GM12878 (cell line): ENCODE measurements at regions not wholly inside any gene's neighbourhood (a gene's known extent, or its start where the extent isn't known, plus 50 kb on each side); places are given as distances from the start of the nearest gene placed in this dataset.

ENCODE experiments used
- ATAC-seq: fragments of 200-7000 bp; cut with Tn5 transposase; 3 replicates; pipeline ENCODE4 v1.9.1; 2020; ENCODE audit warnings: mild to moderate bottlenecking, moderate library complexity
- BruUV-seq: library from RNA; stranded (reverse); fragments of 400-500 nt; replicated peaks from 2 replicates; lab custom pipeline; 2021; lab: Mats Ljungman, UMichigan
- CTCF ChIA-PET: fragments of 300-600 bp; sonication (Branson Sonifier 250); formaldehyde crosslinking; extraction: SDS; loops from one replicate; lab custom pipeline; 2021; ENCODE audit warnings: inconsistent platforms; lab: Yijun Ruan, JAX
- POLR2A ChIA-PET: fragments of 350-600 bp; formaldehyde crosslinking; extraction: SDS; loops from one replicate; lab custom pipeline; 2021; ENCODE audit warnings: inconsistent platforms; lab: Charles Lee
- RAD21 ChIA-PET: fragments of 300-600 bp; sonication (Branson Sonifier 250); formaldehyde crosslinking; loops from one replicate; lab custom pipeline; 2023; ENCODE audit warnings: antibody characterized with exemption; ENCODE audit not compliant: unreplicated experiment; lab: Charles Lee
- SMC1A ChIA-PET: fragments of 300-600 bp; sonication (Branson Sonifier 250); formaldehyde crosslinking; loops from one replicate; lab custom pipeline; 2023; ENCODE audit not compliant: unreplicated experiment, uncharacterized antibody; lab: Charles Lee
- DNase-seq: peaks from one replicate; pipeline ENCODE4 v3.0.0-alpha.2; 2011; ENCODE audit warnings: low read depth, low spot score
- FAIRE-seq: peaks from 3 replicates; lab custom pipeline; 2011; peaks lifted over from hg19 to GRCh38; lab: Jason Lieb, UNC
- H2AFZ ChIP-seq: 2 replicates; pipeline ENCODE4 v1.6.0; 2011; ENCODE audit warnings: low read depth, low read length, control low read depth; ENCODE audit not compliant: control insufficient read depth
- H3K27ac ChIP-seq: 2 replicates; pipeline ENCODE4 v1.5.1; 2011; ENCODE audit warnings: control low read depth; ENCODE audit not compliant: control insufficient read depth, insufficient read depth
- H3K27me3 ChIP-seq, 2 experiments: replicated peaks in 1 of 2; 2 replicates each; pipeline versions ENCODE4 v1.6.0 to v1.6.1; 2011; ENCODE audit warnings: low read length in 1 of 2; ENCODE audit not compliant: control insufficient read depth in 2 of 2, insufficient read depth in 2 of 2
- H3K36me3 ChIP-seq, 2 experiments: 2 replicates each; pipeline ENCODE4 v1.5.1; 2011; ENCODE audit warnings: low read length in 1 of 2; ENCODE audit not compliant: control insufficient read depth in 2 of 2, insufficient read depth in 2 of 2
- H3K4me1 ChIP-seq: 2 replicates; pipeline ENCODE4 v1.6.1; 2011; ENCODE audit warnings: mild to moderate bottlenecking, low read length, moderate library complexity, mixed read lengths; ENCODE audit not compliant: control insufficient read depth, insufficient read depth
- H3K4me2 ChIP-seq: 2 replicates; pipeline ENCODE4 v1.6.0; 2011; ENCODE audit warnings: control low read depth; ENCODE audit not compliant: control insufficient read depth, insufficient read depth
- H3K4me3 ChIP-seq: fragments of 200-600 bp; sonication (generic); 2 replicates; pipeline ENCODE4 v1.5.1; 2016
- H3K79me2 ChIP-seq: 2 replicates; pipeline ENCODE4 v1.6.0; 2011; ENCODE audit warnings: low read length; ENCODE audit not compliant: control insufficient read depth, insufficient read depth
- H3K9ac ChIP-seq: 2 replicates; pipeline ENCODE4 v1.8.0; 2011; ENCODE audit warnings: low read length, control low read depth, mixed read lengths; ENCODE audit not compliant: control insufficient read depth, insufficient read depth
- H3K9me3 ChIP-seq: replicated peaks from 3 replicates; pipeline ENCODE4 v1.5.1; 2011; ENCODE audit warnings: mild to moderate bottlenecking, low read length; ENCODE audit not compliant: control insufficient read depth, insufficient read depth
- H4K20me1 ChIP-seq: 2 replicates; pipeline ENCODE4 v1.6.0; 2011; ENCODE audit not compliant: control insufficient read depth, insufficient read depth
- BMI1 ChIP-seq: fragments of 450-650 bp; IDR thresholded peaks from 2 replicates; pipeline ENCODE4 v1.6.1; 2016; ENCODE audit warnings: mild to moderate bottlenecking, moderate library complexity, borderline replicate concordance
- FOS ChIP-seq: IDR thresholded peaks from 3 replicates; pipeline ENCODE4 v1.6.1; 2011; ENCODE audit warnings: borderline replicate concordance; ENCODE audit not compliant: insufficient read length; ENCODE audit errors: extremely low read depth
- FOXK2 ChIP-seq: fragments of 450-650 bp; IDR thresholded peaks from 2 replicates; pipeline ENCODE4 v1.6.1; 2017; ENCODE audit warnings: mild to moderate bottlenecking, moderate library complexity
- GABPA ChIP-seq: IDR thresholded peaks from 2 replicates; pipeline ENCODE4 v1.6.1; 2014; ENCODE audit warnings: antibody characterized with exemption, low read depth, mild to moderate bottlenecking, inconsistent platforms
- SPI1 ChIP-seq: IDR thresholded peaks from 2 replicates; pipeline ENCODE4 v1.6.1; 2011; ENCODE audit warnings: low read depth, mild to moderate bottlenecking, low read length, moderate library complexity, borderline replicate concordance; ENCODE audit not compliant: insufficient read depth
- STAT3 ChIP-seq: IDR thresholded peaks from 2 replicates; pipeline ENCODE4 v1.6.1; 2011; ENCODE audit warnings: low read depth, low read length, improper control_type of control experiment
- TARDBP ChIP-seq: IDR thresholded peaks from 2 replicates; pipeline ENCODE4 v1.6.1; 2016; ENCODE audit warnings: borderline replicate concordance
- WGBS: methylation state at CpG from one replicate; pipeline ENCODE4 v1.1.6; 2016; ENCODE audit warnings: low lambda C conversion rate; ENCODE audit not compliant: insufficient replicate concordance, insufficient coverage; ENCODE audit errors: missing lambda C conversion rate; 5-methylcytosine and 5-hydroxymethylcytosine counted together
- in situ Hi-C: fragments of 300-500 bp; cut with MboI; formaldehyde crosslinking; loops from 9 replicates; pipeline ENCODE4 v1.14.3; 2018; ENCODE audit warnings: mixed read lengths
- intact Hi-C: fragments of 100-400 bp; cut with micrococcal nuclease; formaldehyde crosslinking; loops from one replicate; pipeline ENCODE4 v1.14.2; 2022; ENCODE audit not compliant: unreplicated experiment
- TF ChIP-seq, protein P1 (sequence below): IDR thresholded peaks from 2 replicates; pipeline ENCODE4 v1.6.1; 2011; ENCODE audit warnings: borderline replicate concordance, low read depth, mild to moderate bottlenecking, moderate library complexity, mixed read lengths, low read length; ENCODE audit not compliant: insufficient read depth; ENCODE audit errors: extremely low read length
- TF ChIP-seq, protein P2 (sequence below): IDR thresholded peaks from 2 replicates; pipeline ENCODE4 v1.6.1; 2012; ENCODE audit warnings: improper control_type of control experiment, low read depth, low read length; ENCODE audit not compliant: insufficient replicate concordance
- TF ChIP-seq, protein P3 (sequence below): IDR thresholded peaks from 2 replicates; pipeline ENCODE4 v1.6.1; 2012; ENCODE audit warnings: mild to moderate bottlenecking, low read depth, low read length

DNA sequence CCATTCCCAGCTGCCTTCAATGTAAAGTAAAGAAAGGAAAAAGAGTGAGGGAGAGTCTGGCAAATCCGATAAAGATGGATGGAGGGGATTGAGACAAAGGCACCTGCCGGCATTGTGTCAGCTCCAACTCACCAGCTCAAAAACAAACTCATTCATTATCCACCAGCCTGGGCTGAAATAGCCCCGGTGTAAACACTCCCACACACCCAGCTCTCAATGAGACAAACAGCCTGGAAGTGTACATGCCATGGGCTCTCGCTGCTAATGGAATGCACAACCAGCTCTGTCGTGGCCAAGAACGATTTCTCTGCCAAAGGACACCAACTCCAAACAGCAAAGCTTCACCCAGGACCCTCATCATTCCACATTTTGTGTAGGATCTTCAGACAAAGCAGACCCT, 89.3 kb upstream of the OPCML start:
- DNase-seq: no peak
- ChIA-PET POLR2A (no interaction called here), CTCF (no interaction called here), SMC1A (no interaction called here), RAD21 (no interaction called here)
- Histone ChIP-seq H3K79me2 (no peaks in the 10 kb centered on the region), H2AFZ (no peak overlapping the region), H3K4me1 (no peaks in the 10 kb centered on the region), H3K27me3 (no peaks in the 10 kb centered on the region; a peak in 1 of 4 replicates), H3K4me2 (no peak overlapping the region), H3K4me3 (no peak overlapping the region), H3K9ac (no peak overlapping the region), H3K27ac (no peak overlapping the region), H4K20me1 (no peaks in the 10 kb centered on the region), H3K9me3 (no peaks in the 10 kb centered on the region; the same call in 2 of the 3 replicates), H3K36me3 (no peaks in the 10 kb centered on the region)
- no TSS peak for BruUV-seq
- intact Hi-C loops: no loop called here
- WGBS: 25% methylated on average over 6 of the region's 6 CpGs
- TF ChIP-seq FOXK2 (no peak), TARDBP (no peak), GABPA (no peak), SPI1 (no peak), STAT3 (no peak), BMI1 (no peak), FOS (no peak)
- TF ChIP-seq, protein P1, sequence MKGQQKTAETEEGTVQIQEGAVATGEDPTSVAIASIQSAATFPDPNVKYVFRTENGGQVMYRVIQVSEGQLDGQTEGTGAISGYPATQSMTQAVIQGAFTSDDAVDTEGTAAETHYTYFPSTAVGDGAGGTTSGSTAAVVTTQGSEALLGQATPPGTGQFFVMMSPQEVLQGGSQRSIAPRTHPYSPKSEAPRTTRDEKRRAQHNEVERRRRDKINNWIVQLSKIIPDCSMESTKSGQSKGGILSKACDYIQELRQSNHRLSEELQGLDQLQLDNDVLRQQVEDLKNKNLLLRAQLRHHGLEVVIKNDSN: no peak
- TF ChIP-seq, protein P2, sequence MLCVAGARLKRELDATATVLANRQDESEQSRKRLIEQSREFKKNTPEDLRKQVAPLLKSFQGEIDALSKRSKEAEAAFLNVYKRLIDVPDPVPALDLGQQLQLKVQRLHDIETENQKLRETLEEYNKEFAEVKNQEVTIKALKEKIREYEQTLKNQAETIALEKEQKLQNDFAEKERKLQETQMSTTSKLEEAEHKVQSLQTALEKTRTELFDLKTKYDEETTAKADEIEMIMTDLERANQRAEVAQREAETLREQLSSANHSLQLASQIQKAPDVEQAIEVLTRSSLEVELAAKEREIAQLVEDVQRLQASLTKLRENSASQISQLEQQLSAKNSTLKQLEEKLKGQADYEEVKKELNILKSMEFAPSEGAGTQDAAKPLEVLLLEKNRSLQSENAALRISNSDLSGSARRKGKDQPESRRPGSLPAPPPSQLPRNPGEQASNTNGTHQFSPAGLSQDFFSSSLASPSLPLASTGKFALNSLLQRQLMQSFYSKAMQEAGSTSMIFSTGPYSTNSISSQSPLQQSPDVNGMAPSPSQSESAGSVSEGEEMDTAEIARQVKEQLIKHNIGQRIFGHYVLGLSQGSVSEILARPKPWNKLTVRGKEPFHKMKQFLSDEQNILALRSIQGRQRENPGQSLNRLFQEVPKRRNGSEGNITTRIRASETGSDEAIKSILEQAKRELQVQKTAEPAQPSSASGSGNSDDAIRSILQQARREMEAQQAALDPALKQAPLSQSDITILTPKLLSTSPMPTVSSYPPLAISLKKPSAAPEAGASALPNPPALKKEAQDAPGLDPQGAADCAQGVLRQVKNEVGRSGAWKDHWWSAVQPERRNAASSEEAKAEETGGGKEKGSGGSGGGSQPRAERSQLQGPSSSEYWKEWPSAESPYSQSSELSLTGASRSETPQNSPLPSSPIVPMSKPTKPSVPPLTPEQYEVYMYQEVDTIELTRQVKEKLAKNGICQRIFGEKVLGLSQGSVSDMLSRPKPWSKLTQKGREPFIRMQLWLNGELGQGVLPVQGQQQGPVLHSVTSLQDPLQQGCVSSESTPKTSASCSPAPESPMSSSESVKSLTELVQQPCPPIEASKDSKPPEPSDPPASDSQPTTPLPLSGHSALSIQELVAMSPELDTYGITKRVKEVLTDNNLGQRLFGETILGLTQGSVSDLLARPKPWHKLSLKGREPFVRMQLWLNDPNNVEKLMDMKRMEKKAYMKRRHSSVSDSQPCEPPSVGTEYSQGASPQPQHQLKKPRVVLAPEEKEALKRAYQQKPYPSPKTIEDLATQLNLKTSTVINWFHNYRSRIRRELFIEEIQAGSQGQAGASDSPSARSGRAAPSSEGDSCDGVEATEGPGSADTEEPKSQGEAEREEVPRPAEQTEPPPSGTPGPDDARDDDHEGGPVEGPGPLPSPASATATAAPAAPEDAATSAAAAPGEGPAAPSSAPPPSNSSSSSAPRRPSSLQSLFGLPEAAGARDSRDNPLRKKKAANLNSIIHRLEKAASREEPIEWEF: no peak
- TF ChIP-seq, protein P3, sequence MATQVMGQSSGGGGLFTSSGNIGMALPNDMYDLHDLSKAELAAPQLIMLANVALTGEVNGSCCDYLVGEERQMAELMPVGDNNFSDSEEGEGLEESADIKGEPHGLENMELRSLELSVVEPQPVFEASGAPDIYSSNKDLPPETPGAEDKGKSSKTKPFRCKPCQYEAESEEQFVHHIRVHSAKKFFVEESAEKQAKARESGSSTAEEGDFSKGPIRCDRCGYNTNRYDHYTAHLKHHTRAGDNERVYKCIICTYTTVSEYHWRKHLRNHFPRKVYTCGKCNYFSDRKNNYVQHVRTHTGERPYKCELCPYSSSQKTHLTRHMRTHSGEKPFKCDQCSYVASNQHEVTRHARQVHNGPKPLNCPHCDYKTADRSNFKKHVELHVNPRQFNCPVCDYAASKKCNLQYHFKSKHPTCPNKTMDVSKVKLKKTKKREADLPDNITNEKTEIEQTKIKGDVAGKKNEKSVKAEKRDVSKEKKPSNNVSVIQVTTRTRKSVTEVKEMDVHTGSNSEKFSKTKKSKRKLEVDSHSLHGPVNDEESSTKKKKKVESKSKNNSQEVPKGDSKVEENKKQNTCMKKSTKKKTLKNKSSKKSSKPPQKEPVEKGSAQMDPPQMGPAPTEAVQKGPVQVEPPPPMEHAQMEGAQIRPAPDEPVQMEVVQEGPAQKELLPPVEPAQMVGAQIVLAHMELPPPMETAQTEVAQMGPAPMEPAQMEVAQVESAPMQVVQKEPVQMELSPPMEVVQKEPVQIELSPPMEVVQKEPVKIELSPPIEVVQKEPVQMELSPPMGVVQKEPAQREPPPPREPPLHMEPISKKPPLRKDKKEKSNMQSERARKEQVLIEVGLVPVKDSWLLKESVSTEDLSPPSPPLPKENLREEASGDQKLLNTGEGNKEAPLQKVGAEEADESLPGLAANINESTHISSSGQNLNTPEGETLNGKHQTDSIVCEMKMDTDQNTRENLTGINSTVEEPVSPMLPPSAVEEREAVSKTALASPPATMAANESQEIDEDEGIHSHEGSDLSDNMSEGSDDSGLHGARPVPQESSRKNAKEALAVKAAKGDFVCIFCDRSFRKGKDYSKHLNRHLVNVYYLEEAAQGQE: no peak
- ATAC-seq: no peak
- no peak for FAIRE-seq
- in situ Hi-C loops: loop anchor here (10.0 kb wide), 1 partner anchor 487 kb away; no protein-coding TSS in a partner anchor
